ENCODE measurements at regions not wholly inside any gene's neighbourhood (a gene's known extent, or its start where the extent isn't known, plus 50 kb on each side); places are given as distances from the start of the nearest gene placed in this dataset.

DNA sequence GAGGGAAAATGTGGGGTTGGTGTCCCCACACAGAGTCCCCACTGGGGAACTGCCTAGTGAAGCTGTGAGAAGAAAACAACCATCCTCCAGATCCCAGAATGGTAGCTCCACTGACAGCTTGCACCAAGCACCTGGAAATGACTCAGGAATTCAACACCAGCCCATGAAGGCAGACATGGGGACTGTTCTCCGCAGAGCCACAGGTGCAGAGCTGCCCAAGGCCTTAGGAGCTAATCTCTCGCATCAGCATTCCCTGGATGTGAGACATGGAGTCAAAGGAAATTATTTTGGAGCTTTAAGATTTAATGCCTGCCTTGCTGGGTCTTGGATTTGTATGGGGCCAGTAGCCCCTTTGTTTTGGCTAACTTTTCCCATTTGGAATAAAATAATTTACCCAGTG, 367.9 kb downstream of the FAM133A start:
- DNase-seq (ENCODE audit: low read depth, low spot score): no peak

DNA sequence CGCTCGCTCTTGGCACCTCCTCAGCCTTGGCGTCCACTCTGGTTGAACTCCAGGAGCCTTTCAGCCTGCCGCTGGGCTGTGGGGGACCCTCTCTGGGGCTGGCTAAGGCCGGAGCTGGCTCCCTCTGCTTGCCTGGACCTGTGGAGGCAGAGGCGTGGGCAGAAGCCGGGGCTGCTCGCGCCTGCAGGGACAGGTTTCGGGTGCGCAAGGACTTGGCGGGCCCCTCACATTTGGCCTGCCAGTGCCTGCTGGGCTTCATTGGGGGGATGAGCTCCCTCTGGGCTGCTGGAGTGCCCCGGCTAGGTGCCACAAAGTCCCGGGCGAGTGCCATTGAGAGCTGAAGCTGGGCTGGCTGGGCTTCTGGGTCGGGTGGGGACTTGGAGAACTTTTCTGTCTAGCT, 371.7 kb downstream of the FAM133A start:
- DNase-seq (ENCODE audit: low read depth, low spot score): no peak

DNA sequence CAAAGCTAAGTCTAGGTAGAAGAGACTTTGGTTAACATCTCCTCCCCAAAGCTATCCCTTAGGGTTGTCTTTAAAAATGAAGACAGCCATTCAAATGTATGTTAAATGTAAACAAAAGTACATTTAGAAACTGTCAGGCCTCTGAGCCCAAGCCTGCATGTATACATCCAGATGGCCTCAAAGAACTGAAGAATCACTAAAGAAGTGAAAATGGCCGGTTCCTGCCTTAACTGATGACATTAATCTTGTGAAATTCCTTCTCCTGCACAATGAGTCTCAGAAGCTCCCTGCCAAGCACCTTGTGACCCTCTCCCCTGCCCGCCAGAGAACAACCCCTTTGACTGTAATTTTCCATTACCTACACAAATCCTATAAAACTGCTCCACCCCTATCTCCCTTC, 377.9 kb downstream of the FAM133A start:
- DNase-seq (ENCODE audit: low read depth, low spot score): peak; percentile 15

DNA sequence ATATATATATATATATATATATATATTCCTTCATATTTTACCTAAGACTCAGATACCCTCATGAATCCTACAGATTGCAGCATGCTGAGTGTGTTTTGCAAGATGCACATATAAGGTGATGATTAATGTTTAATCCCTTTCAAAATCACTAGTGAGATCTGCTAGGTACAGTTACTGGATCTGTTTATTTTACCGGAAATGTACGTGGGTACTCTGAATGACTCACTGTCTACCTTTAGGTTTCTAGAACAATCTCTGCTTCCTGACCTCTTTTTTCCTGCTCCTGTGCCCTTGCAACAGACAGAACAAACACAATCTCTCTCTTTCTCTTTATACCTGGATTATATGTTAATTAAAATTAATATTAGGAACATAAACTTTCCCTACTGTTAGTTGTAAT, 379.6 kb downstream of the FAM133A start:
- no peak for DNase-seq (ENCODE audit: low read depth, low spot score)

DNA sequence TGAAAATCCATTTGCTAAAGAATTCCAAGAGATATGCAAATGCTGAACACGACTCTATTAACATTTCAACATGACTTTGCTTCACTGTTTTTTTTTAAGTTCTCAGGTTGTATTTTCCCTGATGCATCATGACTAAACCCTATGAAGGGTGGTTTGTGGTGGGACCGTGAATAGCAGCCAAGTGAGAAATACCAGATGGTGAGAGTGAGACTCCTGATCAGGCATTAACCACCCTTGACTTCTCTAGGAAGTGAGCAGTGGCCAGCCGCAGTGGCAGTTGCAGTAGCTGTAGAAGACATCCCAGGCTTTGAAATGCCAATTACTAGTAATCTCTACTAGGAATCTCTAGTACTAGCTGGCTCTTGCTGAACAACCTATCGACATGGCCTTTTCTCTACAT, 383.4 kb downstream of the FAM133A start:
- no peak for DNase-seq (ENCODE audit: low read depth, low spot score)

DNA sequence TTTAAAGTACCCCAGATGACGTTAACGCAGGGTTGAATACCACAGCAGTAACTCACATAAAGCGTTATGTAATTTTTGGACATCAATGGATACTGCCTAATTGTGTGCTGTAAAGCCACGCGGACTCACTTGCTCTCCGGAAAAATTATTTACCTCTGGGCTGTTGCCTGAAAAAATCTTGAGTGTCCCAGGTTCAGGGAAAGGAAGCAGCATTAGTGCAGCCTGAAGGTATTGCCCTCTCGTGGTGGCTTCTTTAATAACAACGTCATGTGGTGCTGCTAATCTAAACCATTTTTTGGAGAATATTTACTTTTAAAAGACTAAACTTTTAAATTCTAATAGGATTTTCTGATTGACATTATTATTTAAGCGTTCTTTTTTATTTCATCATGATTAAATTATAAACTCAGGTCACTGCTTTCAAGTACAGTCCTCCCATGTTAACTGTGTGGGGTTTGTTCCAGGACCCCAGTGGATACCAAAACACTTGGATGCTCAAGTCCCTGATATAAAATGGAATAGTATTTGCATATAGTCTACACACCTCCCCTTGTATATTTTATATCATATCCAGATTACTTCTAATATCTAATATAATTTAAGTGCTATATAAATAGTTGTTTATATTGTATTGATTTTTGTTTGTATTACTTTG, 384.8 kb downstream of the FAM133A start:
- DNase-seq (ENCODE audit: low read depth, low spot score): no peak

DNA sequence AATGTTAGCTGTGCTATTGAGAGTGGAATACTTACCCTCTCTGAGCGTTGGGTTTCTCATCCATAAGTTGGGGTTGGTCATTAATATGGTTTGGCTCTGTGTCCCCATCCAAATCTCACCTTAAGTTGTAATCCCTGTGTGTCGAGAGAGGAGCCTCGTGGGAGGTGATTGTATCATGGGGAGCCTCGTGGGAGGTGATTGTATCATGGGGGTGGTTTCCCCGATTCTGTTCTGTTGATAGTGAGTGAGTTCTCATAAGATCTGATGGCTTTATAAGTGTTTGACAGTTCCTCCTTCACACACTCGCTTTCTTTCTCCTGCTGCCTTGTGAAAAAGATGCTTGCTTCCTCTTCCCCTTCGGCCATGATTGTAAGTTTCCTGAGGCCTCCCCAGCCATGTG, 391.1 kb downstream of the FAM133A start:
- DNase-seq (ENCODE audit: low read depth, low spot score): no peak

DNA sequence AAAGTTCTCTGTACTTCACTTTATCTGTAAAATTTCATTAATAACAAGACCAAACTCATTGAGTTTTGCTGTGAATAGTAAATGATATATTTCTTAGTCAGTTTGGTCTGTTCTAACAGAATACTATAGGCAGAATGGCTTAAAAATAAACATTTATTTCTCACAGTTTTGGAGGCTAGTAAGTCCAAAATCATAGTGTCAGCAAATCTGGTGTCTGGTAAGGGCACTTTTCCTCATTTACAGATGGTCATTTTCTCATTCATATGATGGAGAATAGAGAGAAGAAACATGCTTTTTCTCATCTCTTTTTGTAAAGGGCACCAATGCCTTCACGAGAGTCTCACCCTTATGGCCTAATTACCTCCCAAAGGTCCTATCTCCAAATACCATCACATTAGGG, 415.1 kb downstream of the FAM133A start:
- no peak for DNase-seq (ENCODE audit: low read depth, low spot score)

DNA sequence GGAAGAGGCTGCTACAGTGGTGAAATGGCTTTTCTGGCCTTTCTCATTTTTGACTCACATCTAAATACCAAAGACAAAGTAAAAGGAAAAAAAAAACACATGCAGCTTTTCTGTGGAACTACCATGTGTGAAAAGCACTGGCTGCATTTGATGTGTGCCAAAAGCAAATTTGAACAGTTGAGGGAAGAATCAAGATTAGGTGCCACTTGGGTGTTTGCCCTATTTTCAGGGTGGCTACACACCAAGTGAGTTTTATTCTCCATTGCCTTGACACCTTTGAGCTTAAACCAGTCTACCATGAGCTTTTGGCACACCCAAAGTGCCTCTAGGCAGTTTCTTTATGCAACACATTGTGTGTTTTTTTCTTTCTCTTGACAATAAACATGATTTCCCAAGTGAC, 423.9 kb downstream of the FAM133A start:
- no peak for DNase-seq (ENCODE audit: low read depth, low spot score)

DNA sequence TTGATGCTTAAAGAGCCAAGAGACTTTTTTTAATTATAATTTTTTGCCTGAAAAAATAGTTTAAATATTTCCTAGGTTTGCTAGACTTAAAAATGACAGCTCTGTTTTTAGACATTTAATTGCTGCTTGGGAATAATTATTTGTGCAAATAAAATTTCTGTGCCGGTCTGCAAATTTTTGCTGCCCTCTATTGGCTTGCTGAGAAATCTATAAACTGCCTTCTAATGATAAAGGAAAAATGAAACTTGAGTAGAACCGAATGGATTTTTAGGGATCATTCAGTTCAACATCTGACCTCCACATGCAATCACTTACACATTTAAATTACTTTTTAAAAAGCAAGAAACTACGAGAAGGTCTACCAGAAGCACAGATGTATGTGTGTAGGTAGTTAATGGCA, 434.0 kb downstream of the FAM133A start:
- no peak for DNase-seq (ENCODE audit: low read depth, low spot score)

DNA sequence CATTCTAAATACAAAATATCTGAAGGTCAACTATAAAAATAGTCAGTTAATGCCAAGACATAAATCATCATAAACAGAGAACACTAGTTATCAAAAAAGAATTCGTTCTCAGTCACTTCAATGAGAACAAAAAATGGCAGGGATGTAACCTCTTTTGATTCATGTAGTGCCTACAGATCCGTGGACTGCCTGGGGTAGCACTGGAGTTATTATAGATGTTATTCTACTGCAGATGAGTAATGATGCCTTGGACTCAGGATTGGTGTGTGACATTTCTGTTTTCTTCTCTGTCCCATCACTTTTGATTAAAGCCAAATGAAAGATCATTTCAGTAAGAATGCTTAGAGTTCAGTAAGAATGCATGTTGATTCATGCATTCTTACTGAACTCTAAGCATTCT, 440.4 kb downstream of the FAM133A start:
- DNase-seq (ENCODE audit: low read depth, low spot score): no peak

DNA sequence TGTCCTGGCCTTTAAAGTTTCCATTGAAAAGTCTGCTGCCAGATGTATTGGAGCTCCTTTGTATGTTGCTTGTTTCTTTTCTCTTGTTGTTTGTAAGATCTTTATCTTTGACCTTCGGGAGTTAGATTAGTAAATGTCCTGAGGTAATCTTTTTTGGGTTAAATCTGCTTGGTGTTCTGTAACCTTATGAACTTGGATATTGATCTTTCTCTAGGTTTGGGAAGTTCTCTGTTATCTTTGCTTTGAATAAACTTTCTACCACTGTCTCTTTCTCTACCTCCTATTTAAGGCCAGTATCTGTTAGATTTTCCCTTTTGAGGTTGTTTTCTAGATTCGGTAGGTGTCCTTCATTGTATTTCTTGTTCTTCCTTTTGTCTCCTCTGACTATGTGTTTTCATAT, 447.8 kb downstream of the FAM133A start:
- no peak for DNase-seq (ENCODE audit: low read depth, low spot score)

DNA sequence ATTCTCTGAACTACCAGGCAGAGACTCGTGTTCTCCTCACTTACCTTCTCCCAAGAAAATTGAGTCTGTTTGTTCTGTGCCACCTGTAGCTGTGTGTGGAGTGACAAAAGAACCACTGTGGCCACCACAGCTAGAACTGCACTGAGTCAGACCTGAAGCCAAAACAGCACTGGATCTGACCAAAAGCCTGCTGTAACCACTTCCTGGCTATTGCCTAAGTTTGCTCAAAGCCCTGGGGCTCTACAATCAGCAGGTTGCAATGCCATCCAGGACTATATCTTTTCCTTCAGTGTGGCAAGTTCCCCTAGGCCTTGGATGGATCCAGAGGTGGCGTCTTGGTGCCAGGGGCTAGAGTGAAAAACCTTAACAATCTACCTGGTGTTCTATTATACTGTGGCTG, 449.1 kb downstream of the FAM133A start:
- no peak for DNase-seq (ENCODE audit: low read depth, low spot score)

DNA sequence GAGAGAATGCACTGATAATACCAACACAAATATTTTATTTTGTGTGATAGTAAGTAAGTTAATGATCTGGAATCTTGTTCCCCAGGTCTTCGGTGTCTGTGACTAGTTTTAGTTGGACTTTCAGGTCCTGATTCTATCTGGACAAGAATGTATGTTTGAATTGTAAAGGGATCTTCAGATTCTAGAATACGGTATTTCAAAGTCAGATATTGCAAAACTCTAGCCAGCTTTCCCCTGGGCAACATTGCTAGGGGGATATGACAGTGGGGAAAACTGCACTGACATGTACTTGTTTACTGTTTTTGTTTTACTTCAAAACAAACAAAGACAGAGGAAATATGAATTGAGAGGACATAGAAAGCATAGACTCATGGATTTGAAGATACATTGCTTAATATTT, 489.0 kb downstream of the FAM133A start:
- no peak for DNase-seq (ENCODE audit: low read depth, low spot score)

DNA sequence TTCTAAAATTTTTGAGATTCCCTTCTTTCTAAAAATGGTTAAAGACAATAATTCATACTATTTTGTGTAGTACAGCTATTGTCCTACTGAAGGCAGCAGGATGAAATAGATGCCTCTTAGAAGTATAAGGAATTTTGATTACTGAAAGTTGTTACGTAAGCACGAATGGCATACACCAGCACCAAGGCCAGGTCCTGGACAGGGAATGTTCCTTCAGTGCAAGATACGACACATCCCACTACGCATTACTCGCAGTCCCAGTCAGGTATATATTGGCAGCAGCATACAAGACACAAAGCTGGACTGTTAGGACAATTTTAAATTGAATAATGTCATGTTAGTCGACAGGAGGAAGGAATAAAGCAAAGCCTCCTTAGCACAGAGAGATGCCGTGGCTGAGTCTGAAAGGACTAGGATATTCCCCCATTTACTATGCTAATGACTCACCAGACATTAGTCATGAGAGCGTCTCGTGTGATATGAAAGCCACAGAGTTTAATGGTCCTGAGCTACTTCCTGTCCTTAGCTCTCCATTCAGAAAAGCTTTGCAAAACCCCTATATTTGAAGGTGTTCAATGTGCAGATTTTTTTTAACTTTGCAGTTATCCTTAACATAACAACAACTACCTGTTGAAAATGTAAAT, 504.3 kb downstream of the FAM133A start:
- DNase-seq (ENCODE audit: low read depth, low spot score): no peak

DNA sequence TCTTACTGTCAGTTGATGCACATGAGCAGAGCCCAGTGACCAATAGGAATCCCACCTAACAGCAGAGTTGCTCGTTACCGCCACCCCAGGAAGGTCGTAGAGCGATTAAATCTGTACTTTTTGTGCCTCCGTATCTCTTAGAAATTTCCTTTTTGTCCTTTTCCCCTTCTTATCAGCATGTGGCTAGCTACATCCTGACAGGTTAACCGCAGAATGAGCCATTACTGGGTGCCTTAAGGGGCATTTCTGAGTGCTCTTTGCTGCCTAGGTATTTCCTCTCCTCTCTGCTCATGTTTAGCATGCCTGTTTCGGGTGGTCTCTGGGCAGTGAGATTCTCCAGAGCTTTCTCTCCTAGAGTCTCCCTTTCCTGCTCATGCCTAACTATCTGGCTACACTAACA, 530.5 kb downstream of the FAM133A start:
- no peak for DNase-seq (ENCODE audit: low read depth, low spot score)

DNA sequence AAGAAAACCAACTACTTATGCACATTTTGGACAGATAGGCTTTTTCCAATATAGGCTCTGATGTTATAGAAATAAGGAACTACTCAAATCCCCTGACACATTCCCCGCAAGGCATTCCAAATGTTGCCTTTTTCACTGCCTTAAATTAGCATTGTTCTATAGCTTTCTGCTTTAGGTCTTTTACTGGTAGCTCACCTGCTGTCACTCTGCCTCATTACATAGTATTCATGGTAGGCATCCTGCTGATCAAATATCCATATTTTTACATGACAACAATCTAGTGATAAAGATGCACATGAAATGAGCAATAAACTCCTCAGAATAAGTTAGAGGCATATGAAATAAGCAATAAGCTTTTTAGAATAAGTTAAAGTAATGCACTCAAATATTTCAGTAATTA, 542.7 kb downstream of the FAM133A start:
- no peak for DNase-seq (ENCODE audit: low read depth, low spot score)

DNA sequence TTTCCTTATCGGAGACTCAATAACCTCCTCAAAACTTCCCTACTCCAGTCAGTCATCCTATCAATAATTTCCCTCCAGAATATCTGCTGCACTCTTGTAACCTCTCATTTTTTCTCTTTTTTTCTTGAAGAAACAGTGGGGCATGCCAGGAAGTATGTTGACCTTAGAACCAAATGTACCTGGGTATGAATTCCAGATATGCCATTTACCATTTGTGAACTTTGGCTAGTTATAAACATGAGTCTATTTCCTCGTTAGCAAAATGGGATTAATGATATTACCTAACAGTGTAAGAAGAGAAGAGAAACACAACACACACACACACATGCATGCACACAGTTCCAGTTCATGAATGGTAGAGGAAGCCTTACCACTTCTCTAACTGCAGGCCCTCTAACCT, 578.2 kb downstream of the FAM133A start:
- DNase-seq (ENCODE audit: low read depth, low spot score): no peak

DNA sequence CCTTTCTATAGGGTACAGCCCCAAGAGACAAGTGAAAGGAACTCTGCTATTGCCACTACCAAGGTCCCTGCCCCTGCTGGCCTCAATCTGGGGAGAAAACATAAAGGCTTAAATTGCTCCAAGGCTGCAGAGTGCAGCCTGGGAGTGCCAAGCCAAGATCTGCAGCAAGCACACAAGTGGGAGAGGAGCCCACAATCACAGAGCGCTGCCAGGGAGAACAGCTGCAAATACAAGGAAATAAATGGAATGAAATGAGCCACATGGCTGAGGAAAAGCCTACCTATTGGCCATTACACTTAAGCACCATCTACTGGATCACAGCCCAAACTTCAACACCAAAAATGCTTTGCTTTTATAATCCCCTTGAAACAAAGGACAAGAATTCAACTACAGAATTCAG, 582.4 kb downstream of the FAM133A start:
- DNase-seq (ENCODE audit: low read depth, low spot score): no peak

DNA sequence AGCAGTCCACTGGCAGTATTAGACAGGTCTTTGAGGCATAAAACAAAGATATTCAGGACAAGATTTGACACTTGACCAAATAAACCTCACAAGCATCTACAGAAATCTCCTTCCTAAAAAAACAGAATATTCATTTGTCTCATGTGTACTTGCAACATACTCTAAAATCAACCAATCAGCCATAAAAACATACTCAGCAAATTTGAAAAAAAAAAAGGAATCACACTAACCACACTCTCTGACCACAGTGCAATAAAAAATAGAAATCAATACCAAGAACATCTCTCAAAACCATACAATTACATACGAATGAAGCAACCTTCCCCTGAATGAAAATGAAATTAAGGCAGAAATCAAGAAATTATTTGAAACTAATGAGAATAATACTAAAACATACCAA, 591.3 kb downstream of the FAM133A start:
- no peak for DNase-seq (ENCODE audit: low read depth, low spot score)

DNA sequence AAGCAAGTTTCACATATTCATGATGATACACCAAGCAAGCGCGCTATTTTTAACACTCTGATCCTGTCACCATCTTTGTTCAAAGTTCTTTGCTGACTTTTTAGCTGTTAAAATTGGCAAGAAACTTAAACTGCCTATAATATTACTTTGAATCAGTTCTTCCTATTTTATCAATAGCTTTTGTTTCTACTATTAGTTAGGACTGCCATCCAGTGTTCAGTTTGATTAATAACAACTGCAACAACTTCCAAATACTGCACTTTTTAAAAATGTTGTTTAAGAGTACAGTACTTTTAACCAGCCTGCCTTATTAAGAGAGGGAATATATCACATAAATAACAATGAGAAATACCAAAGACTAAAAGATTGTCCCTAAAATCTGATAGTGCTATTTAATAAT, 614.3 kb downstream of the FAM133A start:
- DNase-seq (ENCODE audit: low read depth, low spot score): no peak

DNA sequence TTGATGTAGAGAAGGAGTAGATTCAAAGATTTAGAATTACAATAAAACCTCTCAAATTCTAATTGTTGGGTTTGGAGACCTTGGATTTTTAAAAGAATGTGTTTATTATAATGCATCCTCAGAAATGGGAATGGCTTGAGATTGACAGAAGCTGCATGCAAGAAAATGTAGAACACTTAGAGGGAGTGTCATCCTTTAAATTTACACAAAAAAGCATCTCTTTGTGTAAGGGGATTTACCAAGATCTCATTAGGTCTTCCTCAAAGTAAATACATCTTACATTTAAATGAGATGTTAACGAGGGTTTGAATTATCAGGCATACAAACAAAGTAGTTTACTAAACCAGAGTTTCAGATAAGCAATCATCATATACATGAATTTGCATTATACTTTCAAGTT, 615.0 kb downstream of the FAM133A start:
- peak; percentile 2 for DNase-seq (ENCODE audit: low read depth, low spot score)

DNA sequence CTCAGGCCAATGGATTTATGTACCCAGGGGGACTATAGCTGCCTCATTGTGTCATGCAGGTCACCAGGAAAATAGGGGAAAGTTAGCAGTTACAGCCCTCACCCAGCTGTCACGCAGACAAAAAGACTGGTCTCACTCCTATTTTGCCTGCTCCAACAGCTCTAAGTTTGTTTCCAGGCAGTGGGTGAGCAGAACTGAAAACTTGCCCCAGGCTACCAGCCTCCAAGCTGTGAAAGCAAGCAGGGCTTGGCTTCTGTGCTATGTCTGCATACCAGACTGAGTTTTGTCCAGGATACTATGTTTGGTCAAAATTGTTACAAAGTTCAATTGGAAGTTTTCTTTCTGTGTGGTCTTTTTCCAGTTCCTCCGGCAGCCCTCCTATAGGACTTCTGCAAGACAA, 628.4 kb downstream of the FAM133A start:
- no peak for DNase-seq (ENCODE audit: low read depth, low spot score)

DNA sequence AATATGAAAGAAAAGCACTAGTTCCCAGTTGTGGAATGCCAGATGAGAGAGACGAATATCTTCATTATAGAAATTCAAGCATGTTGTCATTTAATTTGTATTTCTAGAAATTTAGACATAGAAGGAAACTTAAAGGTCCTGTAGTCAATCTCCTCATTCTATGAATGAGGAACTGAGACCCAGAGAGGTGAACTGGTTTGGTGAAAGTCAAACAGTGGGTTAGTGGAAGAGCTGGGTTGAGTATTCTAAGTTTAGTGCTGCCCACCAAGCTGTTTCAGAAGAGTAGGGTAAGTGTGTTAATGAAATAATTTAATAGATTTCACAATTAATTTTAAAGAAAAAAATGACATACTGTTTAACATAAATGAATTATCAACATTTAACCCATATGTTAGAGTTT, 655.2 kb downstream of the FAM133A start:
- DNase-seq (ENCODE audit: low read depth, low spot score): no peak
